Activated CD8-positive, alpha-beta memory T cell treated with anti-CD3 and anti-CD28 coated beads for 4 hours (primary cell): ENCODE measurements at regions not wholly inside any gene's neighbourhood (a gene's known extent, or its start where the extent isn't known, plus 50 kb on each side); places are given as distances from the start of the nearest gene placed in this dataset.

Source experiments
- DNase-seq, 2 donors: peaks; one replicate each; pipeline ENCODE4 v3.0.0-alpha.2; 2020; ENCODE audit warnings: low read depth in 2 of 2

DNA sequence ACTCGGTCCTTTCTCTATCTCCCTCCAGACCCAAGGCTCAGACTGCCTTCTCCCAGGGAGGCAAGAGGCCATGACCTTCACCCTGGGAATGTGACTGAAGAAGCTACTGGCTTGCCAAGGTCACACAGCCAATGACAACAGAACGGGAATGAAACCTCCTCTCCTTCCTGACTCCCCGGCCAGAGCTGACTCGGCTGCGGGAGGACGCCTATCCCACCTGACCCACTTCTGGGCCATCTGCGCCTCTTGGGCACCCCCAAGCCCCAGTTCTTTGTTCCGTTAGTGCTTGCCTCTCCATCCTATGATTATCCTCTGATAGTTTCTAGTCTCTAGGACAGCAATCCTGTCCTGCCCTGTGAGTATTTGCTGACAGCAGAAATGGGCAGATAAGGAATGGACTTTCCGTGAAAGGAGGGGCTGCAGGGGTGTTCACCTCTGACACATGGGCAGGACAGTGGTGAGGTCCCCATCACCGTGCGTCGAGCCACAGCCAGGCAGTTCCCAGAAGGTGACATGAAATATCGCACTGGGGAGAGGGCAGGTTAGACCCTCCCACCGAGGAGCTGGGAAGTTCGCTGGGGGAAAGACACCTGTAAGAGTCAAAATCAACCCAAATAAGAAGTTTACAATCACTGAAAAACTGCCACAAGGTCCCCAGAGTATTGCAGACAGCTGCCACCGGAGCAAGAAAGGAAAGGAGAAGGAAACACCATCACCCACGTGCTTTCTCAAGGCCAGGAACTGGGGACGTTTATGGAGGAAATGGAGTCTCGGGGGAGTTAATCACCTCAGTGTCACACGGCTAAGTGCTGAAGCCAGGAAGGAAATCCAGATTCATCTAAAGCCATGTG lies 63.0 kb downstream of the INSIG1 start:
- DNase-seq: no peak

DNA sequence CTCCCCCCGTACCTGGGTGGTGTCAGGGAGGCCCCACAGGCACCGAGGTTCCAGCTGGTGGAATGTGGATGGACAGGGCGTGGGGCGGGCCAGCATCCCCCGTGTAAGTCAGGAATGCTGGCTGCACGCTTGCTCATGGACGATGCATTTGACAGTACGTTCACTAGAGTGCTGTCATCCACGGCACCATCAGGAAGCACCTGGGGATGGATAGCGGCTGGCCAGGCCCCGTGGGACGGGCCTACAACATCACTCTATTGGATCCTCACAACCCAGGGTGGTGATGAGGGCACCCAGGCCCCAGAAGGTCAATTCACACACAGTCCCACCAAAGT lies 63.6 kb downstream of the INSIG1 start:
- no peak for DNase-seq

DNA sequence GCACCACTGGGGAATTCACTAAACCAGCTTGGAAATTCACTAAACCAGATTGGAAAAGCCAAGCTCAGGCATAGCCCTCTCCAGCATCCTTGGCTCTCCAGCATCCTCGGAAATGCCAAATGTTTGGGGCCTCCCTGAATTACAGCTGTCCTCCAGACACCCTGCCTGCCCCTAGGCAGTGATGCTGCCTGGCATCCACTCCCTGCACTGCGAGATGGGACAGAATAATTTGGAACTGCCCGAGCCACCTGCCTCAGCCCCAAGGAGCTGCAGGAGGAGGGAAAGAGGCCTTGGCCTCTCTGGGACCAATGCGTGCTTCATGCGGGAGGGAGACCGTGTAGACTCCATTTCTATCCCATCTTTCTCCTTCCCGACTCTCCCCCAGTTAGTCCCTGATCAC lies 64.3 kb downstream of the INSIG1 start:
- no peak for DNase-seq

DNA sequence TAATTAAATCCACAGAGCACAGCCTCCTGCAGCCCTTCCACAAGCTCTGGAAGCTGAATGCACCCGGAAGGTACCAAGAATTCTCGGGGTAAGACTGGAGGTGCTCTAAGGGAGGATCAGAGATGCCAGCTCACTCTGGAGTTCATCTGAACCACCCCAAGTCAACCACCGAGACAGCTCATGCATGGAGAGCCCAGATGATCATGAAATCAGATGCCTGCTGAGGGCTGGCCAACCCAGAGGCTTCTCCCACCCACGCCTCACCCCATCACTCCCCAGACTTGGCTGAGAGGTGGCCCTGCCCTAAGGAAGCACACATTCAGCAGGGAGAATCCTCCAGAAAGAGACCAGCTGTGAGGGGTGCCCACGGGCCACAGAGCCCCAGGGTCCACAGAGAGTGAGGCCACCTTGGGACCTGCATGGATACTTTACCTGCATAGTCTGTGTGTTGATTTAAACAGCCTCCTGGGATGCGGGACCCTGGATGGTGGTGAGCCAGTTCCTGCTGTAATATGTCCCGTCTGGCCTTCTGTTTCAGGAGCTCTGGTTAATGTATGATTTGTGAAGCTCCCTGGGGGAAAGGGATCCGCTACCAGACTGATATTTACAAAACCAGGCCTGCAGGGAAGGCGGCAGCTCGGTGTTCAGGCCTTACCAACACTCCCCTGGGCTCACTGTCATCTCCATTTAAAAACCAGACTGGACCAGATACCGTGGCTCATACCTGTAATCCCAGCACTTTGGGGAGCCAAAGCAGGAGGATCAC lies 64.9 kb downstream of the INSIG1 start:
- DNase-seq: no peak

DNA sequence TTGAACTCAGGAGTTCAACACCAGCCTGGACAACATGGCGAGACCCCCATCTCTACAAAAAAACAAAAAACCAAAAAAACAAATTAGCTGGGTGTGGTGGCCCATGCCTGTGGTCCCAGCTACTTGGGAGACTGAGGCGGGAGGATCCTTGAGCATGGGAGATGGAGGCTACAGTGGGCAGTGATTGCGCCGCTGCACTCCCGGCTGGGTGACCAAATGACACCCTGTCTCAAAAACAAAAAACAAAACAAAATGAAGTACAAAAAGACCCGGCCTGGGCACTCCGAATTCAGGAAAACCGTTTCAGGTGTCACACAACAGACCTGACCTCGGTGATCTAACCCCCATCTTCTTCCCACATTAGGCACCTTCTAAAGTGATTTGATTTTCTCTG lies 65.5 kb downstream of the INSIG1 start:
- no peak for DNase-seq

DNA sequence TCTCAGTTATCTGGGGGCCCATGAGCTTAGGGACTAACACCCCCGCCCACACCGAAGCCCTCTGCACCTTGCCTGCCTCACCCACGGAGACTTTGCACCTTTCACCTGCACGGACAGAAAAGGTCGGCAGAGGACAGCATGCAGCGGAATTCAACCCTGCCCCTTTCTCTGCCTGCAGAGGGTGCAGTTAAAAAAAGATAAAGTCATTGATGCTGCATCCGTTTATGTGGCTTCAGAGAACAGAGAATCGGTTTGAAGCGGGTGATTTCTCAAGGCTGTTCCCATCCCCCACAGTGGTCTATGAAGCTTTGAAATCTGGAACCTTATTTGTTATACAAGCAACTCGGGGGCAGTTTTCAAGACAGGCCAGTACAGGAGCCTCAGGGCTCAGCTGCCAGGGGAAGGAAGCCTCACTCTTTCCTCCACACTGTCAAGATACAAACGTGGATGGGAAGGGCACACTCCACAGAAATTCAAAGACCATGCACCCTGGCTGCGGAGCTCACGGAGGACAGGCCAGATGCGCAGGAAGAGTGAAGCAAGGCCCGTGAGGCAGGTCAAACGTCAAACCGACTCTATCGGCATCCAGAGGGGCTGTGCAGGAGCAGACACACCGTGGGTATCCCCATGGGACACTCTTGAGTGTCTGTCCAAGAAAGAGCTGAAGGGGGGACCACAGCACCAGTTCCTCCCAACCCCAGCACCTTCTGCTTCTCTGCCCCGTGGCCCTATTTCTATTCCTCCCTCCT lies 66.3 kb downstream of the INSIG1 start:
- no peak for DNase-seq

DNA sequence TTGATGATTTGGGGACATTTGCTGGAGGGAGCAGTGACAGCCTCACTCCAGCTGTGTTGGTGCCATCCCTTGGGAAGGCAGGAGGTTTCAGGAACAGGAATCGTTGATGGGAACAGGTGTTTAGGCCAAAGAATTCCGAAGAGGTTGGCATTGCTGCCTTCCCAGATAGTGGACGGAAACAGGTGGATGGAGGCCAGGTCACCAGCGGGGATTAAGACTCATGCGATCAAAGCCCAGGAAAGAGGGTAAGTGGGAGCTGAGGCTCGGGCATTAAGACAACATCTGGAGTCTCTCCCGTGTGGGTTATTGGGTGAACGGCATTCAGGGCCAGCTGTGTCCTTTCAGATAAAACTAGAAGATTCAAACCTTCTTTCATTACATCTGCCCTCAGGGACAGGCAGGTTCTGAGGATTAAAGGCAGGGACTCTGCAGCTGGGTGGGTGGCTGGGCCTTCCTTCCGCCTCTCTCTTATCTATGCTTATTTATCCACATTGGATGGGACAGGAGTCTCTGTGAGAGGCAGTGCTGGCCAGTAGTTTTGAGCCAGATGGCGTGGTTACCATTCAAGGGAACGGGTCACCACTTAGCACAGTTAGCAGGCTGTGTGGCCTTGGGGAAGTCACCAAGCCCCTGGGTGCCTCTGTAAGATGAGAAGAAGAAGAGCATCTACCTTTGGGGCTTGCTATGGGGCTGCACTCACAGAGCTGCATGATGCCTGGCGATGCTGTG lies 67.6 kb downstream of the INSIG1 start:
- DNase-seq: no peak

DNA sequence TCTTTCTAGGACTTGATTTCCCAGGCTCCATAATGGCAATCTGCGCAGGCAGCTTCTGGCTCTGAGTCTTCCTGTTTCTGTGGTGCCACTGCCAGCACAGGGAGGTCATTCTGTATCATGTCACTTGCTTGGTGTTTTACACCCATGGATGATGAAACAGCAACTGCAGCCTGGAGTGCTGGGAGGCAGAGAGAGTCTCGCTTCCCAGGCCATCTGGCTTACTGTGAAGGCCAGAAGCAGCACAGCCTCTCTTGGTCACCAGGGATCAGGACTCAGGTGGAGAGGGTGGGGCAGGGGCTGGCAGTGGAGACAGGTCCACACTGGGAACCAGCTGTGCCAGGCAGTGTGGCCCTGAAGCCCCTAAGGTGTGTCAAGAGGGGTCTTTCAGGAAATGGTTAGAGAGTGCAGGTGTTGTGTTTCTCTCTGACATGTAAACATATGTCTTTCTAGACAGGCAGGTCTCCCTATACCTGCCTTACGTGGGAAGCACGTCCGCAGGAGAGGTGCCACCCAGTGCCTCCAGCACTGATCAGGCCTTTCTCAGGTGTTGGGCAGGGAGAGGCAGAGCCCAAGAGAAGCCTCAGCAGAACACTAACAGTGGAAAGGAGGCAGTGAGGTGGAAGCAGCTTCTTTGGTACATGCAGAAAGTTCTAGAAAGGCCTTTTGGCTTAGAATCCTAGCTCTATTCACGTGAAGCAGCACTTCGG lies 71.4 kb downstream of the INSIG1 start:
- DNase-seq: no peak

DNA sequence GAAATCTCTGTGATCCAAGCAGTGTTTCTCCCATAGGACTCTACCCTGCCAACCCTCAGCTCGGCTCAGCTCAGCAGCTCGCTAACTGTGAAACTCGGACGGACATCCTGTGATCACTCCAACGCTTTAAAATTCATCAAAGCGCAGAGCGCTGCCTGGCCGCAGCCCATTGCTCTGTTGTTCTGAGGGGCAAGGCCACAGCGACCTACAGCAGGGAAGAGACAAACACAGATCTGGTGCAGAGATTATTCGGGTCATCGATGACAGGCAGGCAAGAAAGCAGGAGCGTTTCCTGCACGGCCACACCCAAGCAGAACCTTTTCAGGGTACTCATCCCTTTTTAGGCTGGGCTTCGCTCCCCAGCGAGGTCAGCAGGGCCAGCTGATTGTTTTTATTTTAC lies 72.1 kb downstream of the INSIG1 start:
- DNase-seq: no peak

DNA sequence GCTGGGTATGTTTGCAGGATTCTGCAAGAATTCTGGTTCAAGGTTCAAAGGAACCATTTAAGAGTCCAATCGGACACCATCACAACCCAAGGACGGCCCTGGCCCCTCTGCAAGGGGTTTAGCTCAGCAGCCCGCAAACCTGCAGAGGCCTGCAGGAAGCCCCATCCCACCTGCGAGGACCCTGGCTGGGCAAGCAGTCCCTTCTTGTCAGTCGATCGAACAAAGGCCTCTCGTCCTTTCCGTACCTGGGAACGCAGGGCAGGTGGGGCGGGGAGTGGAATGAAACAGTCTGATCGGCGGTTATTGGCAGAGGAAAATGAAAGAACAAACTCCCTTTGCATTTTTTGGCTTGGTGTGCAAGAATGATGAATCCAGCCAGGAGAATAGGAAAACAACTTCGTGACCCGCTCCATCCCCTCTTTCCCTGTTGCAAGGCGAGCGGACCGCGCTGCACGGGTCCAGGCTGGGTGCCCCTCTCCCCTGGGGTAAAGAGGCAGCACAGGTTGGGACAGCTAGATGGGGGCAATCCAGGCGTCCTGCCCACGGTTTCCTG lies 73.7 kb downstream of the INSIG1 start:
- DNase-seq: no peak

DNA sequence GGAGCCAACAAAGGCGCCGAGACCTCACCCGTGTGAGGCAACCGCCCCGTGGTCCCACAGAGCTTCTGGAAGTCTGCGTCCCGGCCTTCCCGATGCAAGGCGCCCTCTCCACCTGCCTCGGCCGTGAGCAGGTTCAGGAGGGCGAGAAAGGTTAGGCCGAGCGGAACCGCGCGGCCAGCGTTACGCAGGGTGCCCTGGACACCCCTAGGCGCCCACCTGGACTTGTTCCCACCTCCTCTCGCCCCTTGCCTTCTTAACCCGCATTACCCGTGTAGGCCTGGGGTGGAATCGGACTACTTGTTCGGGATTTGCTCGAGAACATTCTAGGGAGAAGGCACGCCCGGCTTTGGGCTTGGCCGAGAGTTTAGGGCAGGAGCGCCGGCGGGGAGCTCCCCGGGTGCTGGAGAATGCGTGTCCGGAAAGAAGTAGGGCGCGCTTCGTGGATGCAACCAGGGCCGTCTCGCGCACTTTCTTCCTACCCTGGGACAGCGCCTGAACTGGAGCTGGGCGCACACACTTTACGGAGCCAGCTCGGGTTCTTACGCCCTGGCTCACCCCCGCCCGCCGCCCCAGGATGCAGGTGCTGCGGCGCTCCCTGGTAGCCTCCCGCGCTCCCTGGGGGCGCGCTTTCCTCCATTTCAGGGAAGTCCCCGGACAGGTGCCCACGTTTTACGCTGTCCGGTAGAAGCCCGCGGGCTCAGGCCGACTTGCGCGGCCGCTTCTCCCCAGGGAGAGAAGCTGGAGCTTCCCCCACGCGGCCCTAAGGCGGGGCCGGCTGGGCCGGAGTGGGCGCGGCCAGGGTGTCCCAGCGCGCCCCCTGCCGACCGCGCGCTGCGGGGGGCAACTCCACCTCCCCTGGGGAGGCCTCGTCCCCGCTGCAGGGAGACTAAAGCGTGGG lies 74.5 kb downstream of the INSIG1 start:
- no peak for DNase-seq

DNA sequence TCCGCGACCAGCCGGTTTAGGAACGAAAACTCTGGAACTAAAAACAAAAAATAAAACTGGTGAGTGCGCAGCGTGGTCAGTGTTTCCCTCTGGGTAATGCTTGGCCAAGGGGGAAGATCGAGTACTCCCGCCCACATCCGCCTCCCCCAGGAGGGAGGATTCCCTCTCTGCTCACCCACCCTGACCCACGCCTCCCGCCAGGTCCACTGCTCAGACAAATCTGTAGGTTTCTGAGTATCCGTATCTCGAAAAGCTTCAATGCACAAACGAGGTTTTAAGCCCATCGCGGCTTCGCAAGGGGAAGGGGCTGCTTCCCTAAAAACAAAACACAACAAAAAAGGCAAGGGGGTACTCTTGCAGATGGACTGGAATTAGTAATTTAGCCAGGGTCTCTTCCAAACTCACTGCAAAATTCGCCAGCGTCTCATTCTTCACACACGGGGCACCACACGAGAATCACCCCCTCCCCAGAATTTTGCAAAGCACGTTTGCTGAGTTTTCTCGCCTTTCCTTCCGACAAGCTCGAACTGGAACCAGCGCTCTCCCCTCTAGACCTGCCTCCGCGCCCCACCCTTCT lies 75.2 kb downstream of the INSIG1 start:
- no peak for DNase-seq

DNA sequence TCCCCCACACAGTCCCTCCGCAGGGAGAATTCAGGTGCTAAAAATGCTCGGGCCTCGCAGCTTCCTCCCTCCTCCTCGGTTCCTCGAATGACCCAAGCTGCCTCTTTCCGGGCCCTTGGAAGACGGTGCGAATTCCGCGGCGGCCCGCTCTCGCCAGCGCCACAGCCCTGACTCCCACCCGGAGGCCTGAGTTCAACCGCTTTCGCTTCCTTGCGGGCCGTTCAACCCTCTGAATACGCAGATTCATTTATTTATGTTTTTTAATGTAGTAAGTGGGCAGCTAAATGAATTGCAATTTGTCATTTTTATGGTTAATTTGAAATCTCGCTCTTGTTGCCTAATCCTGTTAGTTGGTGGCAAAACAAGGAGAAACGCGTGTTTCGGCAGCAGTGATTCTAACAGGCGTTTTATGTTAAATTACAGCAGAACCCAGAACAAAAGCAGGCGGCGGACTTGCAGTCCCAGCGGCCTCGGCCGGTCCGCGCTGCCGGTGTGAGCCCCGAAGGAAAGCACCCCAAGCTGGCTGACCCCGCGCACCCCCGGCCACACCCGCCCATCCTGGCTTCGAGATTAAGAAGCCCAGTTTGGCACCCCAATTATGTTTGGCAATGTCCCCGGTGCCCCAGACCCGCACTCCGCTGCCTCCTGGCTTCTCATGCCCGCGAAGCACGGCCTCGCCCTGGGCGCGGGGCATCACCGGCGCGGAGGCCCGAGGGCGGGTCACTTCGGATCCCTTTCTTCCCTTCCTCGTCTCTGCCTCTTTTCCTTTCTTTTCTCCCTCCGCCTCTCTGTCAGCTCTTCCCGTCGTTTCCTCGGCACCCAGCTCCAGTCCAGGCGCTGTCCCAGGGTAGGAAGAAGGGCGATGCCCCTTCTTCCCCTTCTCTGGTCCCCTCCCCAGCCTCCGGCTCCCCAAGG lies 75.9 kb downstream of the INSIG1 start:
- no peak for DNase-seq

DNA sequence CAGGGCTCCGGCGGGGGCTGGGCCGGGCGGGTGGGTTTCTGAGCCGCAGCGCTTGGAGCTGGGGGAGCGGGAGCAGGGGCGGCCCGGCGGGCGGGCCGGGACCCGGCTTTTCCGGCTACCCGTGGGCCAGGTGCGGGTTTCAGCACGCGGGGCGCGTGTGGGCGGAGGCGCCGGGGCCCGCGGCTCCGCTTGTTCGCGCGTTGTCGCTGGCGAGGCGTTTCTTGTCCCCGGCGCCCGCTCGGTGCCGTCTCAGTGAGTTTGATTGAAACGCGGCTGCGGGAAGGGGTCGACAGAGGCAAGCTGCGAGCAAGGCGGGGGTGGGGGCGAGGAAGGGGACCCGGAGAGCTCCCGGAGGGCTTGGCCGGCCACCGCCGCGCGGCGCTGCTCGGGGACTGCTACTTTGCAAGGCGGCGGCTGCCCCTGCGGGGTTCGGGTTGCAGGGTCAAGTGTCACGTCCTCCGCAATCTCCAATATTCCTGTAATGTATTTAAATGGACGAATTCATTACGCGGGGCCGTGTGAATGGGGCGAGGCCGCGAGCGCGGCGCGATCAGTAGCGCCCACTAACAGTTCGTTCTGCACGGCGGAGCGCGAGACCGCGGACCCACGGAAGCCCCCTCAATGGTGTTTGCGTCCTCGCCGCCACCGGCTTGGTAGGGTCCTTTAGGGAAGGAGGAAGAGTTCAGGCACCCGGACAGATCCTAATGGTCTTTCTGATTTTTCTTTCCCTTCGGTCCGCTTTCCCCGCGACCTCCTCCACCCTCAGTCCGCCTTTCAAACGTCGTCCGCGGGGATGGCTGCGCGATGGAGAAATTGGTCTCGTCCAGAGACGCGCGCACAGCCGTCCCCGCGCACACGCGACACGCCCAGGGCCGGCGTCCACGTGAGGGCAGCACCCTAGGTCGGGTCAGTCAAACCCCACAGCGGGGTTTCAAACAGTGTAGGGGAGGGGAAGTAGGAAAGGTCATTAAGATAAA lies 76.9 kb downstream of the INSIG1 start:
- no peak for DNase-seq

DNA sequence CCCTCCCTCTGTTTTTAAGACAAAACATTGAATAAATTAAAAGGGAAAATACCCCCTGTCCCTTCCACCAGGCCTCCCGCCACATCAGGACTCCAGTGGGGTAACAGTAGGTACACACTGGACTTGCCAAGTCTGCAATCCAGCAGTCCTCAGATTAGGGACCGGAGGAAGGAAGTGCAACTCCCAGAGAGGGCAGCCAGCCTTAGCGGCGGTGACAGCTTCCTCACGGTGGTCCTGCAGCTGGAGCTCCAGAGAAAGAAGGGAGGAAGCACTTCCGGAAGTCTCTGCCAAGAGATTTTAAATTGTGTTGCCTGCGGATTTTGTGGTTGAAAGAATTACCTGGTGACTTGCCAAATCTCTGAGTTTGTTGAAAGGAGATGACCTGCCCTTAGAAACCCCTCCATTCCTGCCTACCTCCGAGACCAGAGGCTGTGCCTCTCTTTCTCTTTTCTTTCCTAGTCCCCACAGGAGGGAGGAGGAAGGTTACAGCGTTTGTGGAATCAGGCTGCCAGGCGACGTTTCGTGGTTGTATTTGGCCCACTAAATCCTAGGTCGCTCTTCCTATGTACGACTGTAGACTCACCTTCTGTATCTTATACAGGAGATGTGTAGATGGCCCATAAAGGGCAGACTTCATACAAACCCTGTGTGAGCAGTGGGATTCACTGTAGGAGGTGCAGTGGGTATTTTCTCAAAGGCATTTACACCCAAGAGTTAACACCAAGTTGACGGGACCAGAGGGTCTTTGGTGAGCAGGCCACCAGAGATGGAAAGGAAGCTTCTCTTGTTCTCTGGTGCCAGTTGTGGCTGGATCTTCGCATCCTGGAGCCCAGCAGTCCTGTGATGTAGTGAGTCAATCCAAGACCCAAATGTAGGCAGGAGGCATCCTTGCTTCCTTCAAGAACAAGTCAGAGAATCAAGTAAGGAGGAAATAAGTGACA lies 77.9 kb downstream of the INSIG1 start:
- DNase-seq: no peak
